ENCODE measurements at regions not wholly inside any gene's neighbourhood (a gene's known extent, or its start where the extent isn't known, plus 50 kb on each side); places are given as distances from the start of the nearest gene placed in this dataset.

DNA sequence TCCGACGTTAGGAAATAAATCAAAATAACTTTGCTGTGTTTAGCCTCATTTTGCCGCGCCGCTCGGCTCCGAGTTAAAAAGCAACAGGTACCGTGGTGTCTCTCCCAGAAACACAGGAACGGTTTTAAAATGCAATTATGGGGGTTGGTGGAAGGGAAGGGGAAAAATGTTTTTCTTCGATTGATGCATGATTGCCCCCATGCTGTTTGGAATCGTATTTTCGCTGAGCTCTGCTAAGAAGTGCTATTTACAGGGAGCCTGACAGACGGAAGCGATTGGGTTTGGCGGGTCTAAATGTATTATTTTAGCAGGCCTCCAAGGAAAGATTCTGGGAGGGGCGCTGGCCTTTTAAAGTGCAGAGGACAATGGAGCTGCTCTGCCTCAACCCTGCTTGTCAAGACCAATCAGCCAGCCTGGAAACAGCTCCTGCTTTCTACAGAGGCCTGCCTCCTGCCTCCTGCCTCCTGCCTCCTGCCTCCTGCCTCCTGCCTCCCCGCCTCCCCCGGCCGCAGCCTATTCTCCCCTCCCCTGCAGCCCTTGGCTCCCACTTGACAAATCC lies 156.7 kb upstream of the TLE3 start:
- TF ChIP-seq PCBP1 (IDR thresholded peaks at IDR 0.05; ENCODE audit: low read depth, low read length, poor library complexity, severe bottlenecking) (no peak), GTF2F1 (IDR thresholded peaks at IDR 0.05; ENCODE audit: low read depth, low read length) (no peak), CREB1 (IDR thresholded peaks at IDR 0.05) (no peak), CREB1 (CRISPR knock-in tag; IDR thresholded peaks at IDR 0.05) (no peak)
- TF ChIP-seq, protein P1, sequence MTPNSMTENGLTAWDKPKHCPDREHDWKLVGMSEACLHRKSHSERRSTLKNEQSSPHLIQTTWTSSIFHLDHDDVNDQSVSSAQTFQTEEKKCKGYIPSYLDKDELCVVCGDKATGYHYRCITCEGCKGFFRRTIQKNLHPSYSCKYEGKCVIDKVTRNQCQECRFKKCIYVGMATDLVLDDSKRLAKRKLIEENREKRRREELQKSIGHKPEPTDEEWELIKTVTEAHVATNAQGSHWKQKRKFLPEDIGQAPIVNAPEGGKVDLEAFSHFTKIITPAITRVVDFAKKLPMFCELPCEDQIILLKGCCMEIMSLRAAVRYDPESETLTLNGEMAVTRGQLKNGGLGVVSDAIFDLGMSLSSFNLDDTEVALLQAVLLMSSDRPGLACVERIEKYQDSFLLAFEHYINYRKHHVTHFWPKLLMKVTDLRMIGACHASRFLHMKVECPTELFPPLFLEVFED (CRISPR knock-in tag; conservative IDR thresholded peaks at IDR 0.05): no peak
